ENCODE measurements at regions not wholly inside any gene's neighbourhood (a gene's known extent, or its start where the extent isn't known, plus 50 kb on each side); places are given as distances from the start of the nearest gene placed in this dataset.
A peak's percentile ranks its signal among the peaks of the same experiment; 100 is the strongest.

DNA sequence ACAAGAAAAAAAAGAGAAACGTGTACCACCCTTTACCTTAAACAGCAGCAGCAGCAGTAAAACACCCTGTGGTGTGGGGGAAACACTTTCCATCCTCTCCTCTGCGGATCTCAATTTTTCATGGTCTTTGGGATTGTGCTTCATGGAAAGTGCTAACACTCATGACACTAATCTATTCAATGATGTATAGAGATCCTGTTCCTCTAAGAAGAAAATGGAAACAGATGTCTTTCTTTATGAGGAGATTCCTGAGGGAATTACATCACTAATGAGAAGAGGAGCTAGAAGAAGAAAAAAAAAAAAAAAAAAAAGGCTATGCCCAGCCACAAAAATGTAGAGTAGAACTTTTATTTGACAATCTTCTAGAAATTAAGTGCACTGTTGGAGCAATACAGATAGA lies 62.9 kb upstream of the NDST3 start:
- DNase-seq = no peak

DNA sequence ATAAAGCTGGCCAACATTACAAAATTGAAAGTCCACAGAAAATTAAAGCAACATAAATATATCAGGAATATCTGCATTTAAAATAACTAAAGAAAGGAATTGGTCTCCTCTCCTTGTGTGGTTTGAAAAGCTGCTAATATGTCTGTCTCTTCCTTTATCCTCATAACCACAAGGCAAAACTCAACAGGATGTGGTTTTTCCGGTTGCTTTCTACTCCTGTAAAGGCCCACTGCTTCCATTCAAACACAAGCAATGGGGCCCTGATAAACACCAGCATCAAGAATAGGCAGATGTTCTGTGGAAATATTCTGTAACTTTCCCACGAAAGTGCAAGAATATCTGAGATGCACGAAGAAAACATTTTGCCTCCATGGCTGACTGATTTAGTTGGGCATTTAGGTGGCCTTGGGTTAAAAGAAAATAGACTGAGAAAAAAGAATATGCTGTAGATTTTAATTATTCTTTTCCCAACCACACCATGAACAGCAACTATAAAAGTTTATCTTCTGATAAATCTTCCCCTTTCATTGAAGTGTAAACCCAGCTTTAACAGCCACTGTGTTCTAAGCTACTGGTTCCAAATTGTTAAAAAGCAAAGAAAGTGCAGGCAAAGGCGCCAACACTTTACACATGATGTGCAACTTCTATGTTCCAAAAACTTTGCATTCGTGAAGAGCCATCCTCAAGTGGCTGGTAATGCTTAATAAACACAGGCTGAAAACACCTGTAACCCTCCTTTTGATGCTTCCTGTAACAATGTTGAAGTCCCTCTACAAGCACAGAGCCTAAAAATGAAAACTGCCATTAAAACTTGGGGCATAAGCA lies 50.5 kb upstream of the NDST3 start:
- DNase-seq = peak; percentile 24

DNA sequence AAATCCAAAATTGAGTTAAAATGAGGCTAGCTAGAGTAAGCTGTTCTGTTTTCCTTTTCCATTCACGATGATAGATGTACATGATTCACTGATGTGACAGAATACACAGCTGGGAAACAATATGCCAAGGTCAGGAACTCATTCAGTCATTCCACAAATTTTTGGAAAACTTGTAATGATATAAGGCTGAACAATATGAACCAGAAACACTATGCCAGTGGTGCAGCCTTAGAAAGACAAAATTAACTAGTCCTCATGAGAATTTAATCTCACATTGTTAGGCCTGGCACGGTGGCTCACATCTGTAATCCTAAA lies 50.0 kb upstream of the NDST3 start:
- DNase-seq = no peak

All from KG1 (cell line).